T1000 (cell line): ENCODE measurements at regions not wholly inside any gene's neighbourhood (a gene's known extent, or its start where the extent isn't known, plus 50 kb on each side); places are given as distances from the start of the nearest gene placed in this dataset.

Experiments
- DNase-seq: peaks from one replicate; lab custom pipeline; 2025; ENCODE audit warnings: mixed read lengths; lab: John Stamatoyannopoulos, UW

GRCh38 chr12:75596406-75596805, 85.0 kb upstream of the KRR1 start:
- DNase-seq, result no peak

GRCh38 chr12:75592638-75593335, 81.4 kb upstream of the KRR1 start:
- DNase-seq, result no peak

- DNase-seq, result no peak
Measured at GRCh38 chr12:75592086-75592485, 80.7 kb upstream of the KRR1 start.

- no peak for DNase-seq
Measured at GRCh38 chr12:75591628-75592027, 80.2 kb upstream of the KRR1 start.

- DNase-seq, result no peak
Measured at GRCh38 chr12:75589801-75590200, 78.4 kb upstream of the KRR1 start.

GRCh38 chr12:75587340-75588106, 76.1 kb upstream of the KRR1 start:
- no peak for DNase-seq

GRCh38 chr12:75585330-75585729, 73.9 kb upstream of the KRR1 start:
- no peak for DNase-seq

- DNase-seq, result no peak
Measured at GRCh38 chr12:75583355-75583754, 71.9 kb upstream of the KRR1 start.

GRCh38 chr12:75581515-75581914, 70.1 kb upstream of the KRR1 start:
- DNase-seq, result no peak

- DNase-seq, result no peak
Measured at GRCh38 chr12:75579552-75579951, 68.1 kb upstream of the KRR1 start.

GRCh38 chr12:75578546-75578945, 67.1 kb upstream of the KRR1 start:
- no peak for DNase-seq

- DNase-seq, result no peak
Measured at GRCh38 chr12:75577812-75578211, 66.4 kb upstream of the KRR1 start.

GRCh38 chr12:75571656-75572205, 60.3 kb upstream of the KRR1 start:
- DNase-seq, result no peak

- no peak for DNase-seq
Measured at GRCh38 chr12:75571204-75571603, 59.8 kb upstream of the KRR1 start.

GRCh38 chr12:75568801-75569200, 57.4 kb upstream of the KRR1 start:
- DNase-seq, result no peak

GRCh38 chr12:75568393-75568792, 57.0 kb upstream of the KRR1 start:
- no peak for DNase-seq

GRCh38 chr12:75565795-75566194, 54.4 kb upstream of the KRR1 start:
- no peak for DNase-seq

- DNase-seq, result no peak
Measured at GRCh38 chr12:75564852-75565251, 53.4 kb upstream of the KRR1 start.

GRCh38 chr12:75564398-75564797, 53.0 kb upstream of the KRR1 start:
- no peak for DNase-seq

- no peak for DNase-seq
Measured at GRCh38 chr12:75563351-75563750, 51.9 kb upstream of the KRR1 start.

GRCh38 chr12:75561921-75562320, 50.5 kb upstream of the KRR1 start:
- no peak for DNase-seq
